HCT116 (cell line): ENCODE measurements at regions not wholly inside any gene's neighbourhood (a gene's known extent, or its start where the extent isn't known, plus 50 kb on each side); places are given as distances from the start of the nearest gene placed in this dataset.
A peak's percentile ranks its signal among the peaks of the same experiment; 100 is the strongest.
"Not testable (repeated sequence)": the region's sequence is repeated elsewhere in the genome, so short reads cannot be mapped to it uniquely, and the experiment has no call there.

Source experiments
- ATAC-seq: fragments of 200-7000 bp; cut with Tn5 transposase; 2 replicates; pipeline ENCODE4 v1.9.1; 2020; ENCODE audit warnings: mild to moderate bottlenecking, moderate library complexity
- BruUV-seq: library from RNA; stranded (reverse); fragments of 400-500 nt; replicated peaks from 2 replicates; lab custom pipeline; 2021; lab: Mats Ljungman, UMichigan
- CTCF ChIA-PET: fragments of 300-600 bp; sonication (Branson Sonifier 250); formaldehyde crosslinking; loops from one replicate; lab custom pipeline; 2021; ENCODE audit warnings: antibody characterized with exemption; lab: Charles Lee
- POLR2A ChIA-PET: fragments of 300-600, 350-600 bp; sonication (Branson Sonifier 250); formaldehyde crosslinking; loops from one replicate; lab custom pipeline; 2021; ENCODE audit warnings: antibody characterized with exemption; lab: Charles Lee
- RAD21 ChIA-PET, 2 experiments: fragments of 300-600 bp; sonication (Branson Sonifier 250); formaldehyde crosslinking; loops; one replicate each; lab custom pipeline; 2023; ENCODE audit warnings: low total read pairs in 2 of 2; ENCODE audit not compliant: uncharacterized antibody in 2 of 2, unreplicated experiment in 2 of 2, low non-redundant PET in 1 of 2; lab: Charles Lee
- DNase-seq: peaks from one replicate; pipeline ENCODE4 v3.0.0-alpha.2; 2010; ENCODE audit warnings: low read depth, low spot score
- H2AFZ ChIP-seq: fragments of 200-600 bp; shearing (Covaris generic), sonication (generic); 2 replicates; pipeline ENCODE4 v1.6.1; 2017; ENCODE audit warnings: low read depth, mixed run types, mixed read lengths, antibody characterized with exemption, low read length; ENCODE audit not compliant: poor library complexity, severe bottlenecking
- H3K27ac ChIP-seq: 2 replicates; pipeline ENCODE4 v1.5.1; 2012; ENCODE audit warnings: low read depth, low read length
- H3K27me3 ChIP-seq: fragments of 200-600 bp; sonication (generic); 2 replicates; pipeline ENCODE4 v1.6.1; 2016; ENCODE audit warnings: mixed run types, low read length, mixed read lengths; ENCODE audit not compliant: insufficient read depth
- H3K36me3 ChIP-seq, 2 experiments: fragments of 200-500 bp in 1 of 2; fragments of 200-600 bp in 1 of 2; sonication (Bioruptor generic) in 1 of 2; sonication (generic) in 1 of 2; 2 replicates each; pipeline versions ENCODE4 v1.5.1 to v1.6.1; 2014 to 2016; ENCODE audit warnings: low read length in 2 of 2, inconsistent platforms in 1 of 2, mixed read lengths in 1 of 2, mixed run types in 1 of 2; ENCODE audit not compliant: insufficient read depth in 2 of 2, control insufficient read depth in 1 of 2
- H3K4me1 ChIP-seq, 2 experiments: fragments of 200-600 bp in 1 of 2; sonication (generic) in 1 of 2; 2 replicates each; pipeline versions ENCODE4 v1.5.1 to v1.6.1; 2012 to 2017; ENCODE audit warnings: low read length in 2 of 2, inconsistent platforms in 1 of 2, mild to moderate bottlenecking in 1 of 2, mixed read lengths in 1 of 2, mixed run types in 1 of 2, moderate library complexity in 1 of 2; ENCODE audit not compliant: insufficient read depth in 2 of 2, control insufficient read depth in 1 of 2
- H3K4me2 ChIP-seq: fragments of 200-600 bp; sonication (generic); 2 replicates; pipeline ENCODE4 v1.6.1; 2017; ENCODE audit warnings: mixed run types, low read length, mixed read lengths
- H3K4me3 ChIP-seq, 2 experiments: fragments of 200-600 bp in 1 of 2; sonication (generic) in 1 of 2; replicated peaks in 1 of 2; 2 replicates each; pipeline ENCODE4 v1.5.1; 2011 to 2016; ENCODE audit warnings: low read length in 2 of 2, control low read depth in 1 of 2, low read depth in 1 of 2, mild to moderate bottlenecking in 1 of 2, mixed read lengths in 1 of 2, mixed run types in 1 of 2
- H3K79me2 ChIP-seq: fragments of 200-600 bp; sonication (generic); 2 replicates; pipeline ENCODE4 v1.6.1; 2017; ENCODE audit warnings: mild to moderate bottlenecking, mixed run types, low read length, moderate library complexity, mixed read lengths; ENCODE audit not compliant: insufficient read depth
- H3K9ac ChIP-seq: fragments of 200-600 bp; sonication (generic); 2 replicates; pipeline ENCODE4 v1.6.1; 2016; ENCODE audit warnings: low read length, mixed read lengths
- H3K9me2 ChIP-seq: fragments of 200-600 bp; sonication (generic), shearing (Covaris generic); 2 replicates; pipeline ENCODE4 v1.6.1; 2017; ENCODE audit warnings: mixed run types, mild to moderate bottlenecking, moderate library complexity; ENCODE audit not compliant: insufficient read depth
- H3K9me3 ChIP-seq, 2 experiments: fragments of 200-500 bp in 1 of 2; fragments of 200-600 bp in 1 of 2; sonication (Bioruptor generic) in 1 of 2; sonication (generic) in 1 of 2; 2 replicates each; pipeline ENCODE4 v1.6.1; 2014 to 2017; ENCODE audit warnings: low read length in 2 of 2, mixed read lengths in 2 of 2, inconsistent platforms in 1 of 2, low read depth in 1 of 2, mild to moderate bottlenecking in 1 of 2, mixed run types in 1 of 2, moderate library complexity in 1 of 2; ENCODE audit not compliant: control insufficient read depth in 1 of 2, insufficient read depth in 1 of 2
- H4K20me1 ChIP-seq: fragments of 200-600 bp; sonication (generic), shearing (Covaris generic); 2 replicates; pipeline ENCODE4 v1.6.1; 2017; ENCODE audit warnings: mixed run types, mild to moderate bottlenecking, moderate library complexity; ENCODE audit not compliant: insufficient read depth
- ELF1 ChIP-seq: IDR thresholded peaks from 2 replicates; pipeline ENCODE4 v1.6.1; 2012; ENCODE audit warnings: low read depth, borderline replicate concordance
- EZH2 ChIP-seq: fragments of 200-600 bp; sonication (generic); IDR thresholded peaks from 2 replicates; pipeline ENCODE4 v1.6.1; 2017; ENCODE audit warnings: antibody characterized with exemption, mixed run types
- EZH2phosphoT487 ChIP-seq: fragments of 200-600 bp; IDR thresholded peaks from 2 replicates; pipeline ENCODE4 v1.6.1; 2018; ENCODE audit warnings: antibody characterized with exemption, borderline replicate concordance
- POLR2A ChIP-seq: IDR thresholded peaks from 2 replicates; pipeline ENCODE4 v1.7.0; 2011; ENCODE audit warnings: borderline replicate concordance; ENCODE audit not compliant: insufficient read depth, insufficient read length; ENCODE audit errors: extremely low read depth
- RAD21 ChIP-seq: IDR thresholded peaks from 2 replicates; pipeline ENCODE4 v1.6.1; 2012; ENCODE audit warnings: low read depth, mild to moderate bottlenecking
- SP1 ChIP-seq: IDR thresholded peaks from 2 replicates; pipeline ENCODE4 v1.6.1; 2012; ENCODE audit warnings: low read depth
- ZFX ChIP-seq: fragments of 450-650 bp; IDR thresholded peaks from 2 replicates; pipeline ENCODE4 v1.6.1; 2017
- ZNF274 ChIP-seq: fragments of 200-500 bp; sonication (Bioruptor generic); IDR thresholded peaks from 2 replicates; pipeline ENCODE4 v1.6.1; 2014; ENCODE audit warnings: mild to moderate bottlenecking, low read depth, low read length, inconsistent platforms
- intact Hi-C: fragments of 100-400 bp; cut with micrococcal nuclease; formaldehyde crosslinking; loops from 2 replicates; pipeline ENCODE4 v1.10.0; 2022
- TF ChIP-seq, protein P1 (sequence below): IDR thresholded peaks from 2 replicates; pipeline ENCODE4 v1.6.1; 2012; ENCODE audit warnings: low read depth

DNA sequence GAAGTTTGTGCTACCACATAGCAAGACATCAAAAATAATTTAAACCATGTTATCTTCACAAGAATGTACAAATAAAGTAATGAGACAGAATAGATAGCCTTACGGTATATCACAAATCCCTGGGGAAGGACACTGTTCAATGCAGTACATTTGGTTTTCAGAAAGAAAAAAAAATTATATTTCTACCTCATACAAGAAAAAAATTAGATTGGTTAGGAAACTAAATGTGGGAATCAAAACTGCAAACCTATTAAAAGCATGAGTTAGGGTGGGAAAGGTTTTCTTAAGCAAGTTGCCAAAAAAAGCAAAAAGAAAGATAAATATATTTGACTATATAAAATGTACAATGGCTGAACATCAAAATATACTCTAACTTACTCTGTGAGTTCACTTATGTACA, 201.9 kb upstream of the NREP start:
- intact Hi-C loops: no loop called here
- Histone ChIP-seq H3K36me3 (no peaks in the 10 kb centered on the region), H3K4me1 (no peaks in the 10 kb centered on the region), H2AFZ (peak overlapping the region; percentile 41), H3K4me2 (no peak overlapping the region), H3K9ac (no peak overlapping the region), H3K79me2 (no peaks in the 10 kb centered on the region), H3K27ac (no peak overlapping the region), H3K9me2 (no peaks in the 10 kb centered on the region), H3K9me3 (no peaks in the 10 kb centered on the region), H4K20me1 (no peaks in the 10 kb centered on the region; the same call in 1 of the 2 replicates), H3K4me3 (no peak overlapping the region), H3K27me3 (no peaks in the 10 kb centered on the region)
- POLR2A ChIA-PET: no interaction called here
- CTCF ChIA-PET: no interaction called here
- RAD21 ChIA-PET: no interaction called here
- BruUV-seq: no TSS peak
- no peak for DNase-seq
- TF ChIP-seq RAD21 (no peak), EZH2 (no peak), ELF1 (no peak), ZFX (no peak), EZH2phosphoT487 (no peak), ZNF274 (no peak), POLR2A (no peak), SP1 (no peak)
- TF ChIP-seq, protein P1, sequence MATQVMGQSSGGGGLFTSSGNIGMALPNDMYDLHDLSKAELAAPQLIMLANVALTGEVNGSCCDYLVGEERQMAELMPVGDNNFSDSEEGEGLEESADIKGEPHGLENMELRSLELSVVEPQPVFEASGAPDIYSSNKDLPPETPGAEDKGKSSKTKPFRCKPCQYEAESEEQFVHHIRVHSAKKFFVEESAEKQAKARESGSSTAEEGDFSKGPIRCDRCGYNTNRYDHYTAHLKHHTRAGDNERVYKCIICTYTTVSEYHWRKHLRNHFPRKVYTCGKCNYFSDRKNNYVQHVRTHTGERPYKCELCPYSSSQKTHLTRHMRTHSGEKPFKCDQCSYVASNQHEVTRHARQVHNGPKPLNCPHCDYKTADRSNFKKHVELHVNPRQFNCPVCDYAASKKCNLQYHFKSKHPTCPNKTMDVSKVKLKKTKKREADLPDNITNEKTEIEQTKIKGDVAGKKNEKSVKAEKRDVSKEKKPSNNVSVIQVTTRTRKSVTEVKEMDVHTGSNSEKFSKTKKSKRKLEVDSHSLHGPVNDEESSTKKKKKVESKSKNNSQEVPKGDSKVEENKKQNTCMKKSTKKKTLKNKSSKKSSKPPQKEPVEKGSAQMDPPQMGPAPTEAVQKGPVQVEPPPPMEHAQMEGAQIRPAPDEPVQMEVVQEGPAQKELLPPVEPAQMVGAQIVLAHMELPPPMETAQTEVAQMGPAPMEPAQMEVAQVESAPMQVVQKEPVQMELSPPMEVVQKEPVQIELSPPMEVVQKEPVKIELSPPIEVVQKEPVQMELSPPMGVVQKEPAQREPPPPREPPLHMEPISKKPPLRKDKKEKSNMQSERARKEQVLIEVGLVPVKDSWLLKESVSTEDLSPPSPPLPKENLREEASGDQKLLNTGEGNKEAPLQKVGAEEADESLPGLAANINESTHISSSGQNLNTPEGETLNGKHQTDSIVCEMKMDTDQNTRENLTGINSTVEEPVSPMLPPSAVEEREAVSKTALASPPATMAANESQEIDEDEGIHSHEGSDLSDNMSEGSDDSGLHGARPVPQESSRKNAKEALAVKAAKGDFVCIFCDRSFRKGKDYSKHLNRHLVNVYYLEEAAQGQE: no peak
- no peak for ATAC-seq

DNA sequence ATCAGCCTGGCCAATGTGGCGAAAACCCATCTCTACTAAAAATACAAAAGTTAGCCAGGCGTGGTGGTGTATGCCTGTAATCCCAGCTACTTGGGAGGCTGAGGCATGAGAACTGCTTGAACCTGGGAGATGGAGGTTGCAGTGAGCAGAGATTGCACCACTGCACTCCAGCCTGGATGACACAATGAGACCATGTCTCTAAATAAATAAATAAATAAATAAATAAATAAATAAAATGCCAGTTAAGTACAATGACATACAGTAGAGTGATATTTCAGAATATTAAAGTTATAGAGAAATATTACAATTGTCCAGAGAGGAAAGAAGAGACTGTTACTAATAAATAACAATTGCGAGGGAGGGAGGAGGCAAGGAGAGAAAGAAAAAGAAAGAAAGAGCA, 199.8 kb upstream of the NREP start:
- H4K20me1 ChIP-seq, H2AFZ ChIP-seq, POLR2A ChIA-PET, H3K4me1 ChIP-seq, CTCF ChIA-PET, BruUV-seq, H3K36me3 ChIP-seq, H3K4me2 ChIP-seq, H3K4me3 ChIP-seq, H3K9me2 ChIP-seq, intact Hi-C loops, H3K27me3 ChIP-seq, ATAC-seq, H3K79me2 ChIP-seq, H3K27ac ChIP-seq, H3K9ac ChIP-seq, DNase-seq, RAD21 ChIA-PET, H3K9me3 ChIP-seq: not testable (repeated sequence)
